ENCODE measurements at regions not wholly inside any gene's neighbourhood (a gene's known extent, or its start where the extent isn't known, plus 50 kb on each side); places are given as distances from the start of the nearest gene placed in this dataset.

- no peaks in the 10 kb centered on the region for H3K36me3 ChIP-seq (ENCODE audit: control insufficient read depth, insufficient read depth, low read length)
- H3K4me3 ChIP-seq (ENCODE audit: low read depth, low read length) = no peak overlapping the region
- DNase-seq (ENCODE audit: low read depth) = no peak
- TF ChIP-seq, protein P1, sequence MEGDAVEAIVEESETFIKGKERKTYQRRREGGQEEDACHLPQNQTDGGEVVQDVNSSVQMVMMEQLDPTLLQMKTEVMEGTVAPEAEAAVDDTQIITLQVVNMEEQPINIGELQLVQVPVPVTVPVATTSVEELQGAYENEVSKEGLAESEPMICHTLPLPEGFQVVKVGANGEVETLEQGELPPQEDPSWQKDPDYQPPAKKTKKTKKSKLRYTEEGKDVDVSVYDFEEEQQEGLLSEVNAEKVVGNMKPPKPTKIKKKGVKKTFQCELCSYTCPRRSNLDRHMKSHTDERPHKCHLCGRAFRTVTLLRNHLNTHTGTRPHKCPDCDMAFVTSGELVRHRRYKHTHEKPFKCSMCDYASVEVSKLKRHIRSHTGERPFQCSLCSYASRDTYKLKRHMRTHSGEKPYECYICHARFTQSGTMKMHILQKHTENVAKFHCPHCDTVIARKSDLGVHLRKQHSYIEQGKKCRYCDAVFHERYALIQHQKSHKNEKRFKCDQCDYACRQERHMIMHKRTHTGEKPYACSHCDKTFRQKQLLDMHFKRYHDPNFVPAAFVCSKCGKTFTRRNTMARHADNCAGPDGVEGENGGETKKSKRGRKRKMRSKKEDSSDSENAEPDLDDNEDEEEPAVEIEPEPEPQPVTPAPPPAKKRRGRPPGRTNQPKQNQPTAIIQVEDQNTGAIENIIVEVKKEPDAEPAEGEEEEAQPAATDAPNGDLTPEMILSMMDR (IDR thresholded peaks at IDR 0.05; ENCODE audit: insufficient read depth, low read length, poor library complexity, severe bottlenecking) = no peak
- H3K27me3 ChIP-seq (ENCODE audit: control insufficient read depth, insufficient read depth, low read length) = no peaks in the 10 kb centered on the region
These were observed 415.6 kb upstream of the FZD8 start for GRCh38 chr10:36057731-36058130.

DNA sequence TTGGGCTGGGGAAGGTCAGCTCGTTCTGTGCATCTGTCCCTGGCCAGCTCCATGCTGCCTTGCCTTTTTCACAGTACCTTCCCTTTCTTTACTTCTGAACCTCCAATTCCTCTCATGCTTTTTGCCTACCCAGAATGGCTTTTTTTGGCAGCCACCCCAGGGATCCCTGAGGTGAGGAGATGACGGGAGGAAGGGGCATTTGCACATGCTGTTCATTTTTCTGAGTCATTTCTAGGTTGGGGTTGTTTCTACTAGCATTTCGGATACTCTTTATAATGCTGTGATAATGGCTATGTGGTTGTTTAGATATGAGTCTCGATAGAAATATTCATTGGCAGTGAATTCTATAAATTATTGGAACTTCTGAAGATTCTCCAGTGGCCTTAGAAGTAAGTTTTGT is 415.1 kb upstream of the FZD8 start:
- DNase-seq (ENCODE audit: low read depth) = no peak
- TF ChIP-seq, protein P1 (IDR thresholded peaks at IDR 0.05; ENCODE audit: insufficient read depth, low read length, poor library complexity, severe bottlenecking) = no peak

GRCh38 chr10:36053775-36054174 is 411.7 kb upstream of the FZD8 start:
- Histone ChIP-seq H3K27me3 (ENCODE audit: control insufficient read depth, insufficient read depth, low read length) (no peaks in the 10 kb centered on the region), H3K4me3 (ENCODE audit: low read depth, low read length) (no peak overlapping the region), H3K36me3 (ENCODE audit: control insufficient read depth, insufficient read depth, low read length) (no peaks in the 10 kb centered on the region)
- DNase-seq (ENCODE audit: low read depth) = no peak
- TF ChIP-seq, protein P1 (IDR thresholded peaks at IDR 0.05; ENCODE audit: insufficient read depth, low read length, poor library complexity, severe bottlenecking) = no peak

More for the DNA sequence above, 415.1 kb upstream of the FZD8 start:
- Histone ChIP-seq H3K36me3 (ENCODE audit: control insufficient read depth, insufficient read depth, low read length) (no peaks in the 10 kb centered on the region), H3K27me3 (ENCODE audit: control insufficient read depth, insufficient read depth, low read length) (no peaks in the 10 kb centered on the region), H3K4me3 (ENCODE audit: low read depth, low read length) (no peak overlapping the region)

GRCh38 chr10:36053271-36053670 is 411.2 kb upstream of the FZD8 start:
- Histone ChIP-seq H3K36me3 (ENCODE audit: control insufficient read depth, insufficient read depth, low read length) (no peaks in the 10 kb centered on the region), H3K4me3 (ENCODE audit: low read depth, low read length) (no peak overlapping the region), H3K27me3 (ENCODE audit: control insufficient read depth, insufficient read depth, low read length) (no peaks in the 10 kb centered on the region)
- no peak for DNase-seq (ENCODE audit: low read depth)
- TF ChIP-seq, protein P1 (IDR thresholded peaks at IDR 0.05; ENCODE audit: insufficient read depth, low read length, poor library complexity, severe bottlenecking) = no peak

GRCh38 chr10:36051500-36051991 is 409.4 kb upstream of the FZD8 start:
- DNase-seq (ENCODE audit: low read depth) = no peak
- no peaks in the 10 kb centered on the region for H3K27me3 ChIP-seq (ENCODE audit: control insufficient read depth, insufficient read depth, low read length)
- TF ChIP-seq, protein P1 (IDR thresholded peaks at IDR 0.05; ENCODE audit: insufficient read depth, low read length, poor library complexity, severe bottlenecking) = no peak
- H3K36me3 ChIP-seq (ENCODE audit: control insufficient read depth, insufficient read depth, low read length) = no peaks in the 10 kb centered on the region
- H3K4me3 ChIP-seq (ENCODE audit: low read depth, low read length) = no peak overlapping the region

DNA sequence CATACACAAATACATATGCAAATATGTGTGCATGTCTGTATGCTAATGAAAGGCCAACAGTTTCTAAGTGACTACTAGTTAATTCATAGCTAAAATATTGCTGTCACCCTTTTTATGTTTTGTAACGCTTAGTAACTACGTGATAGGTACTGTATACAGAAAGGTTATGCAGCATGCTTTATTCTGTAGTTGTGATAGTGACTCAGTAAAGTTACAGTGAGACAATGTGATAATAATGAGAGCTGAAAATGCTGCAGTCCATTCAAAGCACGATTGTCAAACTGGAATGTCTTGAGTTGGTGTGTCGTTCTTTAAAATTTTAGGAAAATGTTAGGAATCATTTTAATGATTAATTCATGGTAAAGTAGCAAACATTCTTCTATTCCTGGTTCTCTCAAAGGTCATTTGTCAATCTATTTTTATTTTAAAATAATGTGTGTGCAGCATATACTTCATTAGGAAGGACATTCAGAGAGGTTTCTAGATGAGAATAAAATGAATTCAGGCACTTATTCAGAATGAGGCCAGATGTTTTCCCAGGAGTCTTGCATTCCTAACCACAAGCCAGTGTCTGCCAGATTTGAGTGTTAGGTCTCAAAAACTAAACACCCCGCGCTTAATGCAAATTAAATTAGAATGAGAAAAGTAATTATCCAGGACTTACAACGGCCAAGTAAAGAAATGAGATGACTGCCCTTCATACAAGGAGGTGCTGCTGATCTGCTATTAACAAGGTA is 408.8 kb upstream of the FZD8 start:
- no peak for DNase-seq (ENCODE audit: low read depth)
- Histone ChIP-seq H3K27me3 (ENCODE audit: control insufficient read depth, insufficient read depth, low read length) (no peaks in the 10 kb centered on the region), H3K4me3 (ENCODE audit: low read depth, low read length) (no peak overlapping the region), H3K36me3 (ENCODE audit: control insufficient read depth, insufficient read depth, low read length) (no peaks in the 10 kb centered on the region)
- TF ChIP-seq, protein P1 (IDR thresholded peaks at IDR 0.05; ENCODE audit: insufficient read depth, low read length, poor library complexity, severe bottlenecking) = no peak

Data from kidney epithelial cell (primary cell).